Endodermal cell (in vitro differentiated cells): ENCODE measurements at regions not wholly inside any gene's neighbourhood (a gene's known extent, or its start where the extent isn't known, plus 50 kb on each side); places are given as distances from the start of the nearest gene placed in this dataset.
"Not testable (repeated sequence)": the region's sequence is repeated elsewhere in the genome, so short reads cannot be mapped to it uniquely, and the experiment has no call there.

Source experiments
- DNase-seq: peaks from one replicate; pipeline ENCODE4 v3.0.0-alpha.2; 2017
- H3K27ac ChIP-seq: 2 replicates; pipeline ENCODE4 v1.5.1; 2013; ENCODE audit warnings: mild to moderate bottlenecking, low read depth, low read length, moderate library complexity
- H3K27me3 ChIP-seq: 2 replicates; pipeline ENCODE4 v1.6.1; 2013; ENCODE audit warnings: mild to moderate bottlenecking, low read length, moderate library complexity; ENCODE audit not compliant: insufficient read depth, control insufficient read depth, poor library complexity, severe bottlenecking
- H3K36me3 ChIP-seq: 2 replicates; pipeline ENCODE4 v1.7.0; 2013; ENCODE audit warnings: mild to moderate bottlenecking, low read length, moderate library complexity; ENCODE audit not compliant: control insufficient read depth, insufficient read depth
- H3K4me1 ChIP-seq: one replicate; pipeline ENCODE4 v1.7.0; 2013; ENCODE audit warnings: low read length; ENCODE audit not compliant: control insufficient read depth, insufficient read depth
- H3K4me3 ChIP-seq: 2 replicates; pipeline ENCODE4 v1.5.1; 2013; ENCODE audit warnings: mild to moderate bottlenecking, low read length, moderate library complexity
- H3K9ac ChIP-seq: 2 replicates; pipeline ENCODE4 v1.6.1; 2013; ENCODE audit warnings: mild to moderate bottlenecking, low read length, moderate library complexity; ENCODE audit not compliant: poor library complexity, severe bottlenecking; ENCODE audit errors: extremely low read depth
- H3K9me3 ChIP-seq: 2 replicates; pipeline ENCODE4 v1.6.1; 2013; ENCODE audit warnings: mild to moderate bottlenecking, low read length, moderate library complexity; ENCODE audit not compliant: control insufficient read depth
- H3K27ac Mint-ChIP-seq: 2 replicates; pipeline ENCODE4 v1.8.0; 2020; ENCODE audit warnings: mixed read lengths
- H3K27me3 Mint-ChIP-seq: 2 replicates; pipeline ENCODE4 v1.8.0; 2021; ENCODE audit warnings: mild to moderate bottlenecking, mixed read lengths; ENCODE audit not compliant: insufficient read depth
- H3K36me3 Mint-ChIP-seq: 2 replicates; pipeline ENCODE4 v1.8.0; 2020; ENCODE audit warnings: low read depth, mixed read lengths
- H3K4me1 Mint-ChIP-seq: 2 replicates; pipeline ENCODE4 v1.8.0; 2020; ENCODE audit warnings: mixed read lengths
- H3K4me3 Mint-ChIP-seq: 2 replicates; pipeline ENCODE4 v1.8.0; 2020; ENCODE audit warnings: mild to moderate bottlenecking, moderate library complexity, mixed read lengths
- H3K9me3 Mint-ChIP-seq: 2 replicates; pipeline ENCODE4 v1.8.0; 2020; ENCODE audit warnings: mild to moderate bottlenecking, mixed read lengths
- WGBS, 2 experiments: methylation state at CpG; one replicate each; pipeline versions ENCODE4 v1.1.5 to v1.1.7; 2013; ENCODE audit warnings: missing lambda C conversion rate in 2 of 2, mixed read lengths in 1 of 2; ENCODE audit not compliant: insufficient coverage in 1 of 2, insufficient read length in 1 of 2; 5-methylcytosine and 5-hydroxymethylcytosine counted together
- TF ChIP-seq, protein P1 (sequence below): fragments of 200-600 bp; sonication (generic); conservative IDR thresholded peaks from 2 replicates; pipeline ENCODE4 v1.5.0; 2021; ENCODE audit warnings: antibody characterized with exemption, mild to moderate bottlenecking

DNA sequence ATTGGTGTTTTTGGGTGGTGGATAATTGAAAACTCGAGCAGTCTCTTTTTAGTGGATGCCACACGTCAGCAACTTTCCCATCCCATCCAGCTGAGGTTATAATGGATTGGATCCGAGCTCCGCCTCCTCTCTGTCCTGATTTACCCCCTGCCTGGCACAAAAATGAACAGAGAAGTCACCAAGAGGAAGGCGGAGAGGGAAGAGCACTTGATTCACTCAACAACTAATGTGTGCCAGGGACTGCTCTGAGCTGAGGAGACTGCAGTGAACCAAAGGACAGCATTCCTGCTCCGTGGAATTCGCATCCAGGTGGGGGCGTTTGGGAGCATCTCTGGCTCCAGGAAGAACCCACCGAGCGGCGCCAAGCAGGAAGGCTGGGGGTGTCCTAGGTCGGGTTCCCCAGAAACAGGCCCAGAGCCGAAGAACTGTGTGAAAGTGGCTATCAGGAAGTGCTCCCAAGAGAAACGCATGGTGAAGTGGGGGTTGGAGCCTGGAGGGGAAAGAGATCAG lies 95.8 kb upstream of the NAA20 start:
- Mint-ChIP-seq H3K27me3 (no peaks in the 10 kb centered on the region), H3K36me3 (no peaks in the 10 kb centered on the region), H3K4me3 (no peak overlapping the region), H3K9me3 (no peaks in the 10 kb centered on the region), H3K4me1 (peaks cover 21% of the 10 kb centered on the region), H3K27ac (no peak overlapping the region)
- Histone ChIP-seq H3K4me1 (peaks cover 4% of the 10 kb centered on the region), H3K27ac (no peak overlapping the region), H3K36me3 (no peaks in the 10 kb centered on the region), H3K27me3 (no peaks in the 10 kb centered on the region), H3K9me3 (no peaks in the 10 kb centered on the region), H3K4me3 (no peak overlapping the region), H3K9ac (no peak overlapping the region)
- TF ChIP-seq, protein P1, sequence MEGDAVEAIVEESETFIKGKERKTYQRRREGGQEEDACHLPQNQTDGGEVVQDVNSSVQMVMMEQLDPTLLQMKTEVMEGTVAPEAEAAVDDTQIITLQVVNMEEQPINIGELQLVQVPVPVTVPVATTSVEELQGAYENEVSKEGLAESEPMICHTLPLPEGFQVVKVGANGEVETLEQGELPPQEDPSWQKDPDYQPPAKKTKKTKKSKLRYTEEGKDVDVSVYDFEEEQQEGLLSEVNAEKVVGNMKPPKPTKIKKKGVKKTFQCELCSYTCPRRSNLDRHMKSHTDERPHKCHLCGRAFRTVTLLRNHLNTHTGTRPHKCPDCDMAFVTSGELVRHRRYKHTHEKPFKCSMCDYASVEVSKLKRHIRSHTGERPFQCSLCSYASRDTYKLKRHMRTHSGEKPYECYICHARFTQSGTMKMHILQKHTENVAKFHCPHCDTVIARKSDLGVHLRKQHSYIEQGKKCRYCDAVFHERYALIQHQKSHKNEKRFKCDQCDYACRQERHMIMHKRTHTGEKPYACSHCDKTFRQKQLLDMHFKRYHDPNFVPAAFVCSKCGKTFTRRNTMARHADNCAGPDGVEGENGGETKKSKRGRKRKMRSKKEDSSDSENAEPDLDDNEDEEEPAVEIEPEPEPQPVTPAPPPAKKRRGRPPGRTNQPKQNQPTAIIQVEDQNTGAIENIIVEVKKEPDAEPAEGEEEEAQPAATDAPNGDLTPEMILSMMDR: peak; percentile 24
- peak; percentile 78 for DNase-seq
- WGBS, 2 experiments: 77 to 83% methylated on average over 6 to 14 of the region's 14 CpGs

DNA sequence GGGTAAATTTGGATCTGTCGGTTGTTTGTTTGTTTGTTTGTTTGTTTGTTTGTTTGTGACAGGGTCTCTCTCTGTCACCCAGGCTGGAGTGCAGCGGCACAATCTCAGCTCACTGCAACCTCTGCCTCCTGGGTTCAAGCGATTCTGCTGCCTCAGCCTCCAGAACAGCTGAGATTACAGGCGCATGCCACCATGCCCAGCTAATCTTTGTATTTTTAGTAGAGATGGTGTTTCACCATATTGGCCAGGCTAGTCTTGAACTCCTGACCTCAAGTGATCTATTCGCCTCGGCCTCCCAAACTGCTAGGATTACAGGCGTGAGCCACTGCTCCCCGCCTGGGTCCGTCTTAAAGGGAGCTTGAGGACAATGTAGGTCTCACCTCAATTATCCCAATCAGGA lies 95.3 kb upstream of the NAA20 start:
- H3K27me3 ChIP-seq, H3K36me3 ChIP-seq, H3K4me3 Mint-ChIP-seq, H3K9me3 Mint-ChIP-seq, H3K36me3 Mint-ChIP-seq, H3K27ac Mint-ChIP-seq, H3K4me1 ChIP-seq, H3K27ac ChIP-seq, H3K4me3 ChIP-seq, H3K27me3 Mint-ChIP-seq, DNase-seq, H3K9ac ChIP-seq, H3K9me3 ChIP-seq: not testable (repeated sequence)
- H3K4me1 Mint-ChIP-seq: peaks cover 21% of the 10 kb centered on the region
- 82 to 89% methylated on average over 6 to 9 of the region's 9 CpGs for WGBS, 2 experiments

DNA sequence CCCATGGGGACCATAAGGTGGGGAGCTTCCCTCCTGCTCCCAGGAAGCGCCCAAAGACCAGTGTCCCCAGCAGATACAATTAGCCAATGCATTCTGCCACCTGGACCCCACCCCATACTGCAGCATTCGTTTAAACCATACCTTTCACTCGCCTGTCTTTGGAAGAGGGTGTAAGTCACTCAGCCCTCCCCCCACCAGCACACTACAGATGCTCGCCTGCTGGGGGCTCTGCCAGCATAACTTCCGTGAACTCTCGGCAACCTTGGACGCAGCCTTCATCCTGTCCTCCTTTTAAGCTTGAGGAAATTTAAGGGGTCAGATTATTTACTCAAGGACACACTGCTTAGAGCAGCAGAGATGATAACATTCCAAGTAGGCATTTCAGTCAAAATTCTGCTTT lies 94.4 kb upstream of the NAA20 start:
- Mint-ChIP-seq H3K9me3 (no peaks in the 10 kb centered on the region), H3K27ac (no peak overlapping the region), H3K36me3 (no peaks in the 10 kb centered on the region), H3K27me3 (no peaks in the 10 kb centered on the region), H3K4me1 (peaks cover 21% of the 10 kb centered on the region), H3K4me3 (no peak overlapping the region)
- TF ChIP-seq, protein P1: no peak
- no peak overlapping the region for H3K27ac ChIP-seq
- no peaks in the 10 kb centered on the region for H3K36me3 ChIP-seq
- 89 to 90% methylated on average over 3 to 7 of the region's 7 CpGs for WGBS, 2 experiments
- no peaks in the 10 kb centered on the region for H3K27me3 ChIP-seq
- H3K4me3 ChIP-seq: no peak overlapping the region
- no peak overlapping the region for H3K9ac ChIP-seq
- DNase-seq: no peak
- peaks cover 4% of the 10 kb centered on the region for H3K4me1 ChIP-seq
- no peaks in the 10 kb centered on the region for H3K9me3 ChIP-seq

DNA sequence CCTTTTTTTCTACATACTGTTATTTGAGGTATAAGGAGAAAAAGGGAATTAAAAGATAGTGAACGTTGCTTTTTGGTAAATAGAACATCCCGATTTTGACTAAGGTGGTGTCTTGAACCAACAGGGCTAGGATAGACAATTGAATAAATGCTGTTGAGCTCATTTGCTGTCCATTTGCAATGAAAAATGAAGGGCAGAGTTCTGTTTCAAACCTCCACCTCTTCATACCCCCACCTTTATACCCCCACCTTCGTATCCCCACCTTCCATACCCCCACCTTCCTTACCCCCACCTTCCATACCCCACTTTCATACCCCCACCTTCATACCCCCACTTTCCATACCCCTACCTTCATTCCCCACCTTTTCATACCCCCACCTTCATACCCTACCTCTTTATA lies 93.4 kb upstream of the NAA20 start:
- TF ChIP-seq, protein P1: no peak
- H3K36me3 ChIP-seq: no peaks in the 10 kb centered on the region
- H3K4me1 ChIP-seq: peaks cover 2% of the 10 kb centered on the region
- Mint-ChIP-seq H3K4me1 (peaks cover 12% of the 10 kb centered on the region), H3K9me3 (no peaks in the 10 kb centered on the region), H3K4me3 (no peak overlapping the region), H3K36me3 (no peaks in the 10 kb centered on the region), H3K27ac (no peak overlapping the region), H3K27me3 (no peaks in the 10 kb centered on the region)
- H3K27me3 ChIP-seq: no peaks in the 10 kb centered on the region
- DNase-seq: no peak
- H3K27ac ChIP-seq: no peak overlapping the region
- no peak overlapping the region for H3K4me3 ChIP-seq
- H3K9ac ChIP-seq: no peak overlapping the region
- H3K9me3 ChIP-seq: no peaks in the 10 kb centered on the region
- 67 to 78% methylated on average over 1 to 3 of the region's 3 CpGs for WGBS, 2 experiments
